ENCODE measurements at regions not wholly inside any gene's neighbourhood (a gene's known extent, or its start where the extent isn't known, plus 50 kb on each side); places are given as distances from the start of the nearest gene placed in this dataset.

DNA sequence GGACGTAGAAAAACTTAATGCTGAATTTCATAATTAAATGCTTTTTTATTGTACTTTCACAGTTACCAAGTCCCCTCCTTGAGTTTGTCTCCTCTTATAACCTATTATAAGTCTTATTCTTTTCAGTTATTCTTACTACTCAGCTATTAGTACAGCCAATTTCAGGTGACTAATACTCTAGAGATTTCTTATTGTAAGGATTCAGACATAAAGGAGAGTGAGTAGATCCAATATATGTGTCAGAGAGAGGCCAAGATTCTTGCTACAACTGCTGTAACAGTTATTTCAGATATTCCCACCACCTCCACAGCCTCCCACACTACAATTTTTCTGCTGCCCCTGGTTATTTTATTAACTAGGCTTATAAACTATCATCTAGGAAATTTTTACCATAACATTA, 274.5 kb downstream of the GPAT3 start:
- H3K4me1 ChIP-seq (ENCODE audit: control insufficient read depth in 1 of 2, insufficient read depth in 2 of 2, low read length in 2 of 2) = no peaks in the 10 kb centered on the region
- ATAC-seq (ENCODE audit: low FRiP score) = no peak
- no peaks in the 10 kb centered on the region for H3K9me3 ChIP-seq (ENCODE audit: control insufficient read depth, low read length)
- H3K27ac ChIP-seq (ENCODE audit: low read depth in 1 of 2, low read length in 2 of 2) = no peak overlapping the region
- H3K36me3 ChIP-seq (ENCODE audit: control insufficient read depth in 1 of 2, insufficient read depth in 2 of 2, low read length in 1 of 2) = no peaks in the 10 kb centered on the region
- no peak overlapping the region for H3K4me3 ChIP-seq (ENCODE audit: low read length in 2 of 2)
- H3K27me3 ChIP-seq (ENCODE audit: control insufficient read depth in 1 of 2, insufficient read depth in 2 of 2, low read length in 1 of 2) = no peaks in the 10 kb centered on the region
- DNase-seq = no peak
- WGBS, 2 donors = 78 to 79% methylated on average over 1 of the region's 1 CpG
- intact Hi-C loops (cut with DNase I) = no loop called here

DNA sequence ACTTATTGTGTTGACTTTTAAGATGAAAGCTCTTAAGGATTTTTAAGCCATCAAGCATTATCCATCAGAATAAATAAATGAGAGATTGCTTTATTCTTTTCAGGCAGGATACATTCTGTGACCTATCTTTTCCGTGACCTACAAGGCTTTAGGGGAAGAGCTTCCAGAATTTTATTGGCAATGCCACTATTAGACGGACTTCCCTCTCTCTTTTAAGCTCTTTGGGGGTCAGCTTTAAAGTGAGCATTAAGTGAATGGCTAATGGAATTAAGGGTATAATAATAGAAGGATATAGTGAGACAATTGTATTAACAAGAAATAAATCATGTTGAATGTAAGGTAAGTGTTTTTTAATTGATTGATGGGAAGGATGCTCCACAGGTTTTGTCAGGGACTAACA, 273.7 kb downstream of the GPAT3 start:
- Histone ChIP-seq H3K4me1 (ENCODE audit: control insufficient read depth in 1 of 2, insufficient read depth in 2 of 2, low read length in 2 of 2) (no peaks in the 10 kb centered on the region), H3K36me3 (ENCODE audit: control insufficient read depth in 1 of 2, insufficient read depth in 2 of 2, low read length in 1 of 2) (no peaks in the 10 kb centered on the region), H3K27ac (ENCODE audit: low read depth in 1 of 2, low read length in 2 of 2) (no peak overlapping the region), H3K27me3 (ENCODE audit: control insufficient read depth in 1 of 2, insufficient read depth in 2 of 2, low read length in 1 of 2) (no peaks in the 10 kb centered on the region), H3K4me3 (ENCODE audit: low read length in 2 of 2) (no peak overlapping the region), H3K9me3 (ENCODE audit: control insufficient read depth, low read length) (no peaks in the 10 kb centered on the region)
- ATAC-seq (ENCODE audit: low FRiP score) (no peak), DNase-seq (no peak)
- intact Hi-C loops (cut with DNase I) = no loop called here
- 73 to 76% methylated on average over 2 of the region's 2 CpGs for whole genome bisulfite sequencing, 2 donors

DNA sequence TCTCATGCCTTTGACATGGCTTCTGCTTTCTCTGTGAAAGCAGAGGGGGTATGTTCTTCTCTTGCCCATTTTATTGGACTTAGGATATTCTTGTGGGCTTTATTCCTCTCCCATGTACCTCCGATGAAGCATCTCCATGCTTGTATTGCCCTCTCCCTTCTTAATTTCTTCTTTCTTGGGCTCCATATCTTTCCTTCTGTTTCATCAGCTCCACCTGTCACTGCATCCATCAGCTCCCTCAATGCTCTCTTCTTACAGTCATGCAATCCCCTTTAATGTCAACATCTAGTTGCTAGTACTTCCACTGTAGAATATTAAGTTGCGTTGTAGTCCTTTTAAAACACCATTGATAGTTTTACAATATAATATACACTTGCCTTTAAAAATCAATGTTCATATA, 257.6 kb downstream of the GPAT3 start:
- Histone ChIP-seq H3K27ac (ENCODE audit: low read depth in 1 of 2, low read length in 2 of 2) (no peak overlapping the region), H3K27me3 (ENCODE audit: control insufficient read depth in 1 of 2, insufficient read depth in 2 of 2, low read length in 1 of 2) (no peaks in the 10 kb centered on the region), H3K9me3 (ENCODE audit: control insufficient read depth, low read length) (peaks cover 1% of the 10 kb centered on the region), H3K4me1 (ENCODE audit: control insufficient read depth in 1 of 2, insufficient read depth in 2 of 2, low read length in 2 of 2) (no peaks in the 10 kb centered on the region), H3K4me3 (ENCODE audit: low read length in 2 of 2) (no peak overlapping the region), H3K36me3 (ENCODE audit: control insufficient read depth in 1 of 2, insufficient read depth in 2 of 2, low read length in 1 of 2) (no peaks in the 10 kb centered on the region)
- ATAC-seq (ENCODE audit: low FRiP score) (no peak), DNase-seq (no peak)
- intact Hi-C loops (cut with DNase I) = no loop called here
- 48 to 94% methylated on average over 2 of the region's 2 CpGs for WGBS, 2 donors

DNA sequence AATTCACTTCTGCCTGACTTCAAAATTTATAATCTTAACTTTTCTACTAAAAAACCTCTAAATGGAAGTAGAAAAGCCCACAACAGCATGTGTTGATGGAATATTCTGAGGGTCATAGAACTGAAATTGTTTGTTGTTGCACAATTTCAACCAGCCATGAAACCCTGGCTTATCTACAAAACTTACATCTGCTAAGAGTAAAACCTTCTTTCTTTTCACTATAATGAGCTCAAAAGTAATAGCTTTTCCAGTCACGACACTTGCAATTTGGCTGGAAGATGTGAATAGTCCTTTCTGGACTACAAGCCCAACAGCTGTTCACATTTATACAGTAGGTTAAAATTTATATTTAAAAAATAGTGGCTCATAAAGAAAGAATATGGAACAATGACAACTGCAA, 250.0 kb downstream of the GPAT3 start:
- 86 to 89% methylated on average over 1 of the region's 1 CpG for WGBS, 2 donors

DNA sequence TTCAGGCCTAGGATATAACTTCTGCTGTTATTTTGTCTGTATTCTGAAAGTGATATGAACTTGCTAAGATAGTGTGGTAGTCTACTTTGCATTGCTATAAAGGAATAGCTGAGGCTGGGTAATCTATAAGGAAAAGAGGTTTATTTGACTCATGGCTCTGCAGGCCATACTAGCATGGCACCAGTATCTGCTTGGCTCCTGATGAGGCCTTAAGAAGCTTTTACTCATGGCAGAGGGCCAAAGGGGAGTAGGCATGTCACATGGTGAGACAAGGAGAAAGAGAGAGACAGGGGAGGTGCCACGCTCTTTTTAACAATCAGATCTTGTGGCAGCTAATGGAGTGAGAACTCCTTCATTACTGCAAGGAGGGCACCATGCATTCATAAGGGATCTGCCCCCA, 247.3 kb downstream of the GPAT3 start:
- no peaks in the 10 kb centered on the region for H3K36me3 ChIP-seq (ENCODE audit: control insufficient read depth in 1 of 2, insufficient read depth in 2 of 2, low read length in 1 of 2)
- ATAC-seq (ENCODE audit: low FRiP score) (no peak), DNase-seq (no peak)
- H3K27ac ChIP-seq (ENCODE audit: low read depth in 1 of 2, low read length in 2 of 2) = no peak overlapping the region
- no peaks in the 10 kb centered on the region for H3K4me1 ChIP-seq (ENCODE audit: control insufficient read depth in 1 of 2, insufficient read depth in 2 of 2, low read length in 2 of 2)
- intact Hi-C loops (cut with DNase I) = no loop called here
- no peaks in the 10 kb centered on the region for H3K27me3 ChIP-seq (ENCODE audit: control insufficient read depth in 1 of 2, insufficient read depth in 2 of 2, low read length in 1 of 2)
- no peak overlapping the region for H3K4me3 ChIP-seq (ENCODE audit: low read length in 2 of 2)
- H3K9me3 ChIP-seq (ENCODE audit: control insufficient read depth, low read length) = peaks cover 2% of the 10 kb centered on the region
- WGBS, 2 donors = 85 to 90% methylated on average over 1 of the region's 1 CpG

More for the DNA sequence above, 250.0 kb downstream of the GPAT3 start:
- Histone ChIP-seq H3K27ac (ENCODE audit: low read depth in 1 of 2, low read length in 2 of 2) (no peak overlapping the region), H3K4me3 (ENCODE audit: low read length in 2 of 2) (no peak overlapping the region), H3K9me3 (ENCODE audit: control insufficient read depth, low read length) (peaks cover 2% of the 10 kb centered on the region), H3K4me1 (ENCODE audit: control insufficient read depth in 1 of 2, insufficient read depth in 2 of 2, low read length in 2 of 2) (no peaks in the 10 kb centered on the region), H3K27me3 (ENCODE audit: control insufficient read depth in 1 of 2, insufficient read depth in 2 of 2, low read length in 1 of 2) (no peaks in the 10 kb centered on the region), H3K36me3 (ENCODE audit: control insufficient read depth in 1 of 2, insufficient read depth in 2 of 2, low read length in 1 of 2) (no peaks in the 10 kb centered on the region)
- intact Hi-C loops (cut with DNase I) = no loop called here
- DNase-seq (no peak), ATAC-seq (ENCODE audit: low FRiP score) (no peak)

DNA sequence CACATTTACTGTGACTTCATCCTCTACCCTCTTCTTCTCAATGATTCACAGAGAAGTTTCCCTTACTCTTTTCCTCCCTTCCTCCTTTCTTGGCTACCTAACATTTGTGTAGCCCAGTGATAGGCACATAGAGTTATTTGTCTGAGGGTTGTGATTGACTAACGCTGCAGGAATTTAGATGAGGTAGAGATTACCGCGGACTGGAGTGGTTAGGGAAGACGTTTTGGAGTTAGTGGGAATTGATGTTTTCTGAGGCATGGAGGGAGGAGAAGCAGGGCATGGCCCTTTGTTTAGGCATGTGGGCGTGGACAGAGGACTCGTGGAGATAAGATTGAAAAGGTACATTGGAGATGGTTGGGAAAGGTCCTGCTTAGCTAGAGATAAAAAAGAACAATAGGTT, 246.7 kb downstream of the GPAT3 start:
- 73 to 76% methylated on average over 6 of the region's 6 CpGs for WGBS, 2 donors
- H3K36me3 ChIP-seq (ENCODE audit: control insufficient read depth in 1 of 2, insufficient read depth in 2 of 2, low read length in 1 of 2) = no peaks in the 10 kb centered on the region
- H3K27me3 ChIP-seq (ENCODE audit: control insufficient read depth in 1 of 2, insufficient read depth in 2 of 2, low read length in 1 of 2) = no peaks in the 10 kb centered on the region
- H3K27ac ChIP-seq (ENCODE audit: low read depth in 1 of 2, low read length in 2 of 2) = no peak overlapping the region
- DNase-seq = no peak
- intact Hi-C loops (cut with DNase I) = no loop called here
- H3K9me3 ChIP-seq (ENCODE audit: control insufficient read depth, low read length) = peaks cover 2% of the 10 kb centered on the region
- no peaks in the 10 kb centered on the region for H3K4me1 ChIP-seq (ENCODE audit: control insufficient read depth in 1 of 2, insufficient read depth in 2 of 2, low read length in 2 of 2)
- no peak for ATAC-seq (ENCODE audit: low FRiP score)
- H3K4me3 ChIP-seq (ENCODE audit: low read length in 2 of 2) = no peak overlapping the region

DNA sequence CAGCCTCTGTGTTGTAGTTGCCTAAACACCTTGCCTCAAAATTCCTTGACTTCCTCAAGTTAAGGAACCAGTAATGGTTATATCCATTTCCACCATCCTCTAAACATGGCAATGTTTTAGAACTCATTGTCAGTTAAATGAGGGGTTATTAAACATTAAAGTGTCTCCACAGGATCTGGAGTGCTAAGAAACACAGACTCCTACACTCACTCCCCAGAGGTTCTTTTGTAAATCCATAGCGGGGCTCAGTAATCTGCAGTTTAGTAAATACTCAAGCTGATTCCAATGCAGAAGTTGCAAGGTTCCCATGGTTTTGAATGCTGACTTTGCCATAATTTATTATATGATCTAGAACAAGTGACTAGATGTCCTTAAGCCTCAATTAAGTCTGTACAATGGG, 245.5 kb downstream of the GPAT3 start:
- DNase-seq = no peak

DNA sequence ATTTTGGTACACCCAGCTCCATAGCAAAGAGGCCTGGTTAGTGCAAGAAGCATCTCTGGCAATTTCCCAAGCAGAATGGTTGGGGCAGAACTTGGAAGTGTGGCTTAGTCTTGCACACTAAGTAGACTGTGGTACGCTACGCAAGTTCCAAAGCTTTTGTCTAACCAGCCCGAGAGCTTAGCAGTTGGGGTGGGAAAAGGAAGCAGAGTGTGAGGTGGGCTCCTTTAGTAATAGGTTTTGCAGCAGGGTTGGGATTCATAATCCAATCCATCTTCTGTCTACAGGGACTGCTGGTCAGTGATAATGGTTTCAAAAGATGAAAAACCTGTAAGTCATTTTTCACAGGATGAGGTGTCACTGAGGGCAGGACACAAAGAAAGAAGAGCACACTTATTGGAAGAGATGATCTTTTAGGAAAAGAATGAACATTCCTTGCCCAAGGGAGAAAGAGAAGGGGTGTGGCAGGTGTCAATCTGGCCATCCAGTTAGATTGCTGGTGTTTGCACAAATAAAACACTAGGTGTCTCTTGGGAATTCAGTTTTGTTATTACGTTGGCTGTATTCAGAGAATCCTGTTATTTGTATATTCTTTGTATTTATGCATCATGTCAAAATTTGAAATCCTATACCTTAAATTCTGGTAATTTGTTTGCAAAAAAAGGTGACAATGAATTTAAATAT, 244.3 kb downstream of the GPAT3 start:
- Histone ChIP-seq H3K27me3 (ENCODE audit: control insufficient read depth in 1 of 2, insufficient read depth in 2 of 2, low read length in 1 of 2) (no peaks in the 10 kb centered on the region), H3K36me3 (ENCODE audit: control insufficient read depth in 1 of 2, insufficient read depth in 2 of 2, low read length in 1 of 2) (no peaks in the 10 kb centered on the region), H3K9me3 (ENCODE audit: control insufficient read depth, low read length) (peaks cover 3% of the 10 kb centered on the region), H3K4me1 (ENCODE audit: control insufficient read depth in 1 of 2, insufficient read depth in 2 of 2, low read length in 2 of 2) (no peaks in the 10 kb centered on the region), H3K4me3 (ENCODE audit: low read length in 2 of 2) (no peak overlapping the region), H3K27ac (ENCODE audit: low read depth in 1 of 2, low read length in 2 of 2) (no peak overlapping the region)
- intact Hi-C loops (cut with DNase I) = no loop called here
- DNase-seq = no peak
- WGBS, 2 donors = 85 to 88% methylated on average over 4 of the region's 4 CpGs
- no peak for ATAC-seq (ENCODE audit: low FRiP score)

More for the DNA sequence above, 245.5 kb downstream of the GPAT3 start:
- intact Hi-C loops (cut with DNase I) = no loop called here
- WGBS, 2 donors = 70 to 81% methylated on average over 1 of the region's 1 CpG
- Histone ChIP-seq H3K4me3 (ENCODE audit: low read length in 2 of 2) (no peak overlapping the region), H3K27me3 (ENCODE audit: control insufficient read depth in 1 of 2, insufficient read depth in 2 of 2, low read length in 1 of 2) (no peaks in the 10 kb centered on the region), H3K27ac (ENCODE audit: low read depth in 1 of 2, low read length in 2 of 2) (no peak overlapping the region), H3K4me1 (ENCODE audit: control insufficient read depth in 1 of 2, insufficient read depth in 2 of 2, low read length in 2 of 2) (no peaks in the 10 kb centered on the region), H3K9me3 (ENCODE audit: control insufficient read depth, low read length) (peaks cover 2% of the 10 kb centered on the region), H3K36me3 (ENCODE audit: control insufficient read depth in 1 of 2, insufficient read depth in 2 of 2, low read length in 1 of 2) (no peaks in the 10 kb centered on the region)
- no peak for ATAC-seq (ENCODE audit: low FRiP score)

DNA sequence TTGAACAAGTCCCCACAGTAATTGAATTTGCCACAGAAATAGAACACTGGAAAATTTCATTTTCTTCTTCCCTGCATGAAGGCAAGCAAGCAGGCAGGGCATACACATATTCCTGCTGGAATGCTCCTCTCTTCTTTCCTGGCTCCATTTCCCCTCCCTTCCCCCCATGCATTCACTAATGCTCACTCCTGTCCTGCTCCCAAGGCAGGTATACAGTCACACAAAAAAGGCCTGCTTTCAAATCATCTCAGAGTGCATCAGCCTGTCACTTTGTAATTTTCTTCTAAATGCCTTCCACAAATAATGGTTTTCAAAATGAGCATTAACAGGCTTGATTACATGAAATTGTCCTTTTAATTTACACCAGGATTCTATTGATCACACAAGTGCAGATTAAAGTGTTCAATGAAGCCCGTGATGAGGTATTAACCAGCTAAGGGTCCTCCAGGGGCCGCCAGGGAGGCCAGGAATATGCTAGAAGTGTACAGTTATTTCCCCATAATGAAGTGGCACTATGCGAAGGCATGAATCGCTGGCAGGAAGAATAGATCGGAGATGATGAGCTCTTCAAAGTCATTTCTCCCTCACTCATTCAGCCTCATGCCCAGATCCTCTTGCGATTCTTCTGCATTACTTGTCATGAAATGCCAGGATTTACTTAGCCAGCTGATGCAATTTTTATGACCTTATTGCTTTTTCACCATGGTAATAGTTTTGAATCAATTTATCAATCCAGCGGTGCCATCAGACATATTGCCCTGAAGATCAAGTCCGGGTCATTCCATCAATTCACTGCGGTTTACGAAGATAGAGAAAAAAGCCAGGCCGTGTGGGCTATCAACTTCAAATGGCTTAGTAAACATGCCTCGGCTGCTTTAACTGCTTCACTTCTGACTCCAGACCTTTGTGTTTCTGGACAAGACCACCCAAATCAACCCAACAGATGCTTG, 243.5 kb downstream of the GPAT3 start:
- Histone ChIP-seq H3K4me1 (ENCODE audit: control insufficient read depth in 1 of 2, insufficient read depth in 2 of 2, low read length in 2 of 2) (no peaks in the 10 kb centered on the region), H3K4me3 (ENCODE audit: low read length in 2 of 2) (no peak overlapping the region), H3K36me3 (ENCODE audit: control insufficient read depth in 1 of 2, insufficient read depth in 2 of 2, low read length in 1 of 2) (no peaks in the 10 kb centered on the region), H3K27ac (ENCODE audit: low read depth in 1 of 2, low read length in 2 of 2) (no peak overlapping the region), H3K9me3 (ENCODE audit: control insufficient read depth, low read length) (peaks cover 3% of the 10 kb centered on the region), H3K27me3 (ENCODE audit: control insufficient read depth in 1 of 2, insufficient read depth in 2 of 2, low read length in 1 of 2) (no peaks in the 10 kb centered on the region)
- 72 to 73% methylated on average over 12 of the region's 12 CpGs for WGBS, 2 donors
- no peak for ATAC-seq (ENCODE audit: low FRiP score)
- intact Hi-C loops (cut with DNase I) = no loop called here
- DNase-seq = no peak

Measured in aorta (tissue), 5 donors.